ENCODE measurements at regions not wholly inside any gene's neighbourhood (a gene's known extent, or its start where the extent isn't known, plus 50 kb on each side); places are given as distances from the start of the nearest gene placed in this dataset.
"Not testable (repeated sequence)": the region's sequence is repeated elsewhere in the genome, so short reads cannot be mapped to it uniquely, and the experiment has no call there.

- DNase-seq (ENCODE audit: low spot score): no peak
These were observed 103.6 kb upstream of the HS3ST2 start for GRCh38 chr16:22710326-22710725.

GRCh38 chr16:22711847-22712246 is 102.1 kb upstream of the HS3ST2 start:
- no peak for DNase-seq (ENCODE audit: low spot score)

DNA sequence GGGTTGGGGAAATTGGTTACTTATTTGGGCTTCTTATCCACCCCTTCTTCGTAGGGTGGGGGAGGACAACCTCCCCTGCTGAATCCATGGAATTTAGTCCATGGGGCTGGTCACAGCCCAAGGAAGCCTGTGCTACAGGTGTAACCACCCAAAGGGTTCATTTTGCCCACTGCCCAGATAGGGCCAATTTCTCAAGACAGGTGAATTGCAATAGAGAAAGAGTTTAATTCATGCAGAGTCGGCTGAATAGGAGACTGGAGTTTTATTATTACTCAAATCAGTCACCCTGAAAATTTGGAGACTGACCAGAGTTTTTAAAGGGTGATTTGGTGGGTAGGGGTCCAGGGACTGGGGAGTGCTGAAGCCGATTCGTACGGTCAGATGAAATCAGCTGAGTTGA is 101.5 kb upstream of the HS3ST2 start:
- no peak for DNase-seq (ENCODE audit: low spot score)

GRCh38 chr16:22718598-22718997 is 95.4 kb upstream of the HS3ST2 start:
- DNase-seq (ENCODE audit: low spot score): not testable (repeated sequence)

GRCh38 chr16:22719945-22720344 is 94.0 kb upstream of the HS3ST2 start:
- DNase-seq (ENCODE audit: low spot score): no peak

DNA sequence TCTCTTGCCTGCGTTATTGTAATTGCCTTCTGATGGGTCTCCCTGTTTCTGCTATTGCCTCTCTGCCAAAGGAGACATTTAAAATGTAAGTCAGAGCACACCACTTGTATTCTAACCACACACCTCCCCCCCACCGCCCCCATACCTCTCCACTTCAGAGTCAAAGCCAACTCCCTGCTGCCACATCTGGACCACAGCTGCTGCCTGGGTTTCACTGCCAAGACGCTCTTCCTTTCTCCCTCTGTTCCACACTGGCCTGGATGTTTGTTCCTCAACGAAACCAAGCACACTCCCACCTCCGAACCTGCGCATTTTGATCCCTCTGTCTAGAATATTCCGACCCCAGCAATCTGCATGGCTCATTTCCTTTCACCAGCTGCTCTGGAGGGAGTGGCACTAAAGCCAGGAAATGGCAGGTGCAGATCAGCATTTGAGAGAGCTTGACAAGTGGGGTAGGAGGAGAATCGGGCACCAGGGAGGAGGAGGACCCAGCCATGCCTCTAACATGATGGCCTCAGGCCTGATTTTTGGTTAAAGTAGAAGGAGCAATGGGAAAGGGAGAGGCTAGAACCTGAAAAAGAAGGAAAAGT is 92.4 kb upstream of the HS3ST2 start:
- no peak for DNase-seq (ENCODE audit: low spot score)

DNA sequence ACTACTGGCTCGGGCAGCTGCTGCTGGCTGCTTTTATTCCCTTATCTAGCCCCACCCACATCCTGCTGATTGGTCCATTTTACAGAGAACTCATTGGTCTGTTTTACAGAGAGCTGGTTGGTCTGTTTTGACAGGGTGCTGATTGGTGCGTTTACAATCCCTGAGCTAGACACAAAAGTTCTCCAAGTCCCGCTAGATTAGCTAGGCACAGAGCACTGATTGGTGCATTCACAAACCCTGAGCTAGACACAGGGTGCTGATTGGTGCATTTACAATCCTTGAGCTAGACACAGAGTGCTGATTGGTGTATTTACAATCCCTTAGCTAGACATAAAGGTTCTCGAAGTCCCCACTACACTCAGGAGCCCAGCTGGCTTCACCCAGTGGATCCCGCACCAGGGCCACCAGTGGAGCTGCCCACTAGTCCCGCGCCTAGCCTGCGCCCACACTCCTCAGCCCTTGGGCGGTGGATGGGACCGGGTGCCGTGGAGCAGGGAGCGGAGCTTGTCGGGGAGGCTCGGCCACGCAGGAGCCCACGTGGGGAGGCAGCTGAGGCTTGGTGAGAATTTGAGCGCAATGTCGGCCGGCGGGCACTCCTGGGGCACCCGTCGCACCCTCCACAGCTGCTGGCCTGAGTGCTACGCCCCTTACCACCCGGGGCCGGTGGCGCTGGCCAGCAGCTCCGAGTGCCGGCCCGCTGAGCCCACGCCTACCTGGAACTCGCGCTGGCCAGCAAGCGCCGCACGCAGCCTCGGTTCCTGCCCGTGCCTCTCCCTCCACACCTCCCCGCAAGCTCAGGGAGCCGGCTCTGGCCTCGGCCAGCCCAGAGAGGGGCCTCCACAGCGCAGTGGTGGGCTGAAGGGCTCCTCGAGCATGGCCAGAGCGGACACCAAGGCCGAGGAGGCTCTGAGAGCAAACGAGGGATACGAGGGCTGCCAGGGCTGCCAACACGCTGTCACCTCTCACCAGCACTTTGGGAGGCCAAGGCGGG is 91.1 kb upstream of the HS3ST2 start:
- DNase-seq (ENCODE audit: low spot score): not testable (repeated sequence)

DNA sequence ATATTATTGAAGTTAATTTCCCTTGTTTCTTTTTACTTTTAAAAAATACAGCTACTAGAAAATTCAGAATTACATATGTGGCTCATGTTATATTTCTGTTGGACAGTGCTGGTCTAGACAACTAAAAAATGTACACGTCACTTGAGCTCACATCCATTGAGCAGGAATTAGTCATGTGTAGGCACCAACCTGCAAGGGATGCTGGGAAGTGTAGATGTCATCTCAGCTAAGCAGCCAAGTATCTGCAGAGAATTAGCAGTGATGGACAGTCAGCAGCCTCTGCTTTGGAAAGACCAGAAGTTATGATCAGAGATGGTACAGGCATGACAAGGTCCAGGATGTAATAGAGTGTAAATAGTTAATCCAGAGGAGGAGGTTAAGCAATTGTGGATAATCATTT is 87.1 kb upstream of the HS3ST2 start:
- no peak for DNase-seq (ENCODE audit: low spot score)

DNA sequence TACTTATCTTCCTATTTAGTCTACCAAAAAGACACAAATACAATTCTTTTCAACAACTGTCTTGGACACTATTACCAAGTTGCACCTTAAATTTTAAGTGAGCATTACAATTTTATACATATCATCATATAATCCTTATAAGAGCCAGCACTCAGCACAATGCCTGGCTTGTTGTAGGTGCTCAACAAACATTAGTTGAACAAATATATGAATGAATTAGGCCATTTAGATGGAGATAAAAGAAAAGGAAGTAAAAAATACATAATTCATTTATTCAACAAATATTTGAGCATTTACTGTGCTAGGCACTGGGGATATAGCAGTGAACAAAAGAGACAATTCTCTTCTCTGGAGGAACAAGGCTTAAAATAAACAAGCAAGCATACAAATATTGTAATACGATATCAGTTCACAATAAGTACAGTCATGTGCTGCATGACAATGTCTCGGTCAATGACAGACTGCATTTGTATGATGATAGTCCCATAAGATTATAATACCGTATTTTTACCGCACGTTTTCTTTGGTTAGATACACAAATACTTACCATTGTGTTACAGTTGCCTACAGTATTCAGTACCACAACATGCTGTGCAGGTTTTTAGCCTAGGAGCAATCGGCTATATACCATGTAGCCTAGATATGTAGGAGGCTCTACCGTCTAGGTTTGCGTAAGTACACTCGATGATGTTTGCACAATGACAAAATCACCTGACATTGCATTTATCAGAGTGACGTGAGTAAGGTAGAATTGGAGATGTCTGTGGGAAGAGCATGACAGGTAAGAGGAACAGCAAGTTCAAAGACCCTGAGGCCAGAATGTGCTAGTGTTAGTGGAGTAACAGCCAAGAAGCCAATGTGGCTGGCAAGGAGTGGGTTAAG is 86.4 kb upstream of the HS3ST2 start:
- DNase-seq (ENCODE audit: low spot score): no peak

GRCh38 chr16:22728167-22728836 is 85.7 kb upstream of the HS3ST2 start:
- no peak for DNase-seq (ENCODE audit: low spot score)

DNA sequence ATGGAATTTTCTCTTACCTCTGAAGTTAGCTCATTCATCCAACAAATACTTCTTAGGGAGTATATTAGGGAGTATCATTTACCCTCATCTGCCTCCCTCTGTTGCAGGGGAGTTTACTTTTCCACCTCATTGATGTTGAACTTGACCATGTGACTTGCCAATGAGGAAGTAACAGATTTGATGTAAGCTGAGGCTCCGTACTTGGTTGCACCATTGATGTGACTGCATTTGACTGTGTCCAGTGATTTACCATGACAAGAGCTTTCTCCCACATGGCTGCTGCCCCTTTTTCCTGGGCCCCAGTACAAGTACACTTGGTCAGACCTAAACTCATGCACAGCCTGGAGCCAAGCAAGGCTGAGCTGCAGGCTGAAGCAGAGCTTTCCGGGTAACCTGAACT is 81.6 kb upstream of the HS3ST2 start:
- DNase-seq (ENCODE audit: low spot score): no peak

- DNase-seq (ENCODE audit: low spot score): no peak
These were observed 81.0 kb upstream of the HS3ST2 start for GRCh38 chr16:22732959-22733358.

- no peak for DNase-seq (ENCODE audit: low spot score)
These were observed 79.6 kb upstream of the HS3ST2 start for GRCh38 chr16:22734368-22734767.

DNA sequence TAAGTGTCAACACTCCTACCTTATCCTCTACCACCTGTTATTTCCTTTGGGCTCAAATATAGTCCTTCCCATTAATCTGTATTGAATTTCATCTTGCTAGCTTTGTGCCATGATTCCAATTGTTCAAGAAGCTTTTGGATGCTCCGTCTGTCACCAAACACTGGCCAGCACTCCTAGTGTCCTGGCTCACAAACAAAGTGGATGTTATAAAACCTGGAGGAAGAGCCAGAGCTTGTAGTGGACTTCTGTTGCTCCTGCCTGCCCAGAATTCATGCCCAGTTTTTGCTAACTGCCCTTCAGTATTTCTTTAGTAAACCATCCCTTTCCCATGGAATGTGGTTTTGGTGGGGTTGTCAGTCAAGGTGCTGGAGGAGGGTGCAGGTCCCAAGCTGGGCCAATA is 77.2 kb upstream of the HS3ST2 start:
- DNase-seq (ENCODE audit: low spot score): no peak

DNA sequence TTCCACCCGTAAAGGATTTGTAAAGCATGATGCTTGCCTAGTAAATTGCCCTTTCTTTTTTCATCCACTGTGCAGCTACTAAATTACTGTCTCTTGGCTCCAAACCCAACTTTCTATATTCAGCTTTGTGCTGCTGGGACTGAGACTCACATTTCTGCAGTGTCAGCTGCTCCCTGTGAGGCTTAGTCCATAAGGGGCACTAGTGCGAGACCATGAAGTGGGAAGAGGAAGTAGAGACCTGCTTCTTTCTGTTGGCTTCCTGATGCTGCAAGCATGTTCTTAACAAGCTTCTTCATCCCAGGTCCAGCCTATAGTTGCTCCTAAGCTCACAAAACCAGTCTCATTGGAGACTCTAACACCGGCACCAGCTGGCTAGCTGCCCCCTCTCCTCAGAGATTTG is 74.9 kb upstream of the HS3ST2 start:
- DNase-seq (ENCODE audit: low spot score): peak; percentile 20

DNA sequence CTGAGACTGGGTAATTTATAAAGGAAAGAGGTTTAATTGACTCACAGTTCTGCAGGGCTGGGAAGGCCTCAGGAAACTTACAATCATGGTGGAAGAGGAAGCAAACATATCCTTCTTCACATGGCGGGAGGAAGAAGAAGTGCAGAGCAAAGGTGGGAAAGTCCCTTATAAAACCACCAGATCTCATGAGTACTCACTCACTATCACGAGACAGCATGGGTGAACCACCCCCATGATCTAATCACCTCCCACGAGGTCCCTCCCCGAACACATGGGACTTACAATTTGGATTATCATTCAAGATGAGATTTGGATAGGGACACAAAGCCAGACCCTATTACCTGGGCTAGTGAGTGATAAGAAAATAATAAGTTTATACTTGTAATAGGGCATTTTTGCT is 70.6 kb upstream of the HS3ST2 start:
- DNase-seq (ENCODE audit: low spot score): no peak

- no peak for DNase-seq (ENCODE audit: low spot score)
These were observed 62.8 kb upstream of the HS3ST2 start for GRCh38 chr16:22751104-22751667.

- no peak for DNase-seq (ENCODE audit: low spot score)
These were observed 62.3 kb upstream of the HS3ST2 start for GRCh38 chr16:22751685-22752084.

DNA sequence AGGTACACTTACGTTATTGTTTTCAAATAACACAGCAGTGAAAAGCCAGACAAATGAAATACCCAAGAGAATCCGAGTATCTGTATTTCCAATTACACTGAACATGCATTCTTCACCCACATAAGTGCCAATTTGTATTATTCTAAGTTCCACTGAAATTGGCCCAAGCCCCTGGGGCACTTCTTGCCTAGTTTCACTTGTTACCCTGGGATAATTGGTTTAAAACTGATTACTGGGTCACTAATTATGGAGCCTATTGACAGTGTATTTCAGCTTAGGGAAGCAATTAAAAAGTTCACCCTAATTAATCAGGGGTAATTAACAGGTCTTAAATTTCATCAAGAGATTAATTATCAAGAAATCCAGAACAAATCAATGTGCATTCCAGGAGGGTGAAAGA is 60.5 kb upstream of the HS3ST2 start:
- no peak for DNase-seq (ENCODE audit: low spot score)

- DNase-seq (ENCODE audit: low spot score): no peak
These were observed 59.4 kb upstream of the HS3ST2 start for GRCh38 chr16:22754577-22754976.

DNA sequence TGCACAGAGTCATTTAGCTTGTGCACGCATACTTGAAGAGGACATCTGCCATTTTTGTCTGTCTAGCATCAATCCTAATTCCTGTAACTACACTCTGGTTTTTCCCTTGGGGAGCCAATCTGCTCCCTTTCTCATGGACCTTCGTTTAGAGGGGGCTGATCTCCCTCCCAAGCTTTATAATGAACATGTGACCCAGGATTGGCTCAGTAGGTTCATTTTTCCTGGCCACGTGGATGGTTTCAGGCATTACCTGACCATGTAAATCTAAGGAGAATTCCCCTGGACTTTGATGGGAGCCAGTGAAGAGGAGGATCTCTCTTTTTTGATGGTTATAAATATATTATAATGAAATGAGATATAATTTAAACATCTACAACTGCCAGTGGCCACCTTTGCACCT is 56.8 kb upstream of the HS3ST2 start:
- no peak for DNase-seq (ENCODE audit: low spot score)
